ENCODE measurements at regions not wholly inside any gene's neighbourhood (a gene's known extent, or its start where the extent isn't known, plus 50 kb on each side); places are given as distances from the start of the nearest gene placed in this dataset.

DNA sequence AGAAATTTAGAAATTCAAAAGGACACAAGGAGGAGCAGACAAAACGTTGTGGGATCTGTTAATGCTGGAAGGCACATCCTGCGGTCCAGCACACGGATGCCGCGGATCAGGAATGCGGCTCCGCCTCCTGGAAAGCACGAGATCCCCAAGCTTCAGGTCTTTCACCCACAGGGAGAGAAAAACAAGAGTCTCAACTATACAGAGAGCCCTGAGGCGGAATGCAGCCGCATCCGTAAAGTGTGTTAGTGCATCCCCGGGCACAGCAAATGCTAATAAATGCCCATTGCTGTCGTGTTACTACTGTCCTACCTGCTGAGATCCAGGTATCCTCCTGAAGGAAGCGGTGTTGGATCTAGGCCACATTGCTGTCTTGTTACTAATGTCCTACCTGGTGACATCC lies 303.9 kb downstream of the EIPR1 start:
- Histone ChIP-seq H3K9ac (ENCODE audit: low read length) (no peak overlapping the region), H3K9me2 (ENCODE audit: insufficient read depth) (no peaks in the 10 kb centered on the region), H3K27me3 (ENCODE audit: insufficient read depth, low read length) (peaks cover 47% of the 10 kb centered on the region), H3K4me2 (ENCODE audit: low read length) (no peak overlapping the region), H2AFZ (ENCODE audit: low read depth, low read length, poor library complexity, severe bottlenecking) (no peak overlapping the region), H3K79me2 (ENCODE audit: insufficient read depth, low read length) (no peaks in the 10 kb centered on the region), H3K27ac (ENCODE audit: low read depth, low read length) (no peak overlapping the region), H4K20me1 (ENCODE audit: insufficient read depth) (no peaks in the 10 kb centered on the region), H3K4me3 (replicated peaks in 1 of 2; ENCODE audit: low read depth in 1 of 2, low read length in 2 of 2) (no peak overlapping the region), H3K4me1 (ENCODE audit: control insufficient read depth in 1 of 2, insufficient read depth in 2 of 2, low read length in 2 of 2) (no peaks in the 10 kb centered on the region), H3K36me3 (ENCODE audit: control insufficient read depth in 1 of 2, insufficient read depth in 2 of 2, low read length in 2 of 2) (no peaks in the 10 kb centered on the region), H3K9me3 (ENCODE audit: control insufficient read depth in 1 of 2, insufficient read depth in 1 of 2, low read depth in 1 of 2, low read length in 2 of 2) (no peaks in the 10 kb centered on the region)
- no TSS peak for BruUV-seq (replicated peaks)
- ChIA-PET CTCF (no interaction called here), POLR2A (no interaction called here), RAD21 (ENCODE audit: low non-redundant PET in 1 of 2, low total read pairs in 2 of 2, uncharacterized antibody in 2 of 2, unreplicated experiment in 2 of 2) (no interaction called here)
- DNase-seq (ENCODE audit: low read depth, low spot score) (no peak), ATAC-seq (no peak)
- TF ChIP-seq, protein P1, sequence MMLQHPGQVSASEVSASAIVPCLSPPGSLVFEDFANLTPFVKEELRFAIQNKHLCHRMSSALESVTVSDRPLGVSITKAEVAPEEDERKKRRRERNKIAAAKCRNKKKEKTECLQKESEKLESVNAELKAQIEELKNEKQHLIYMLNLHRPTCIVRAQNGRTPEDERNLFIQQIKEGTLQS (IDR thresholded peaks at IDR 0.05): no peak
- TF ChIP-seq SIN3A (IDR thresholded peaks at IDR 0.05; ENCODE audit: low read depth): no peak
- TF ChIP-seq EZH2phosphoT487 (IDR thresholded peaks at IDR 0.05; ENCODE audit: borderline replicate concordance): no peak
- TF ChIP-seq CBX3 (IDR thresholded peaks at IDR 0.05; ENCODE audit: low read depth): no peak
- TF ChIP-seq, protein P2, sequence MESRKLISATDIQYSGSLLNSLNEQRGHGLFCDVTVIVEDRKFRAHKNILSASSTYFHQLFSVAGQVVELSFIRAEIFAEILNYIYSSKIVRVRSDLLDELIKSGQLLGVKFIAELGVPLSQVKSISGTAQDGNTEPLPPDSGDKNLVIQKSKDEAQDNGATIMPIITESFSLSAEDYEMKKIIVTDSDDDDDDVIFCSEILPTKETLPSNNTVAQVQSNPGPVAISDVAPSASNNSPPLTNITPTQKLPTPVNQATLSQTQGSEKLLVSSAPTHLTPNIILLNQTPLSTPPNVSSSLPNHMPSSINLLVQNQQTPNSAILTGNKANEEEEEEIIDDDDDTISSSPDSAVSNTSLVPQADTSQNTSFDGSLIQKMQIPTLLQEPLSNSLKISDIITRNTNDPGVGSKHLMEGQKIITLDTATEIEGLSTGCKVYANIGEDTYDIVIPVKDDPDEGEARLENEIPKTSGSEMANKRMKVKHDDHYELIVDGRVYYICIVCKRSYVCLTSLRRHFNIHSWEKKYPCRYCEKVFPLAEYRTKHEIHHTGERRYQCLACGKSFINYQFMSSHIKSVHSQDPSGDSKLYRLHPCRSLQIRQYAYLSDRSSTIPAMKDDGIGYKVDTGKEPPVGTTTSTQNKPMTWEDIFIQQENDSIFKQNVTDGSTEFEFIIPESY (IDR thresholded peaks at IDR 0.05; ENCODE audit: extremely low read depth, insufficient replicate concordance, low read length): no peak
- TF ChIP-seq, protein P3, sequence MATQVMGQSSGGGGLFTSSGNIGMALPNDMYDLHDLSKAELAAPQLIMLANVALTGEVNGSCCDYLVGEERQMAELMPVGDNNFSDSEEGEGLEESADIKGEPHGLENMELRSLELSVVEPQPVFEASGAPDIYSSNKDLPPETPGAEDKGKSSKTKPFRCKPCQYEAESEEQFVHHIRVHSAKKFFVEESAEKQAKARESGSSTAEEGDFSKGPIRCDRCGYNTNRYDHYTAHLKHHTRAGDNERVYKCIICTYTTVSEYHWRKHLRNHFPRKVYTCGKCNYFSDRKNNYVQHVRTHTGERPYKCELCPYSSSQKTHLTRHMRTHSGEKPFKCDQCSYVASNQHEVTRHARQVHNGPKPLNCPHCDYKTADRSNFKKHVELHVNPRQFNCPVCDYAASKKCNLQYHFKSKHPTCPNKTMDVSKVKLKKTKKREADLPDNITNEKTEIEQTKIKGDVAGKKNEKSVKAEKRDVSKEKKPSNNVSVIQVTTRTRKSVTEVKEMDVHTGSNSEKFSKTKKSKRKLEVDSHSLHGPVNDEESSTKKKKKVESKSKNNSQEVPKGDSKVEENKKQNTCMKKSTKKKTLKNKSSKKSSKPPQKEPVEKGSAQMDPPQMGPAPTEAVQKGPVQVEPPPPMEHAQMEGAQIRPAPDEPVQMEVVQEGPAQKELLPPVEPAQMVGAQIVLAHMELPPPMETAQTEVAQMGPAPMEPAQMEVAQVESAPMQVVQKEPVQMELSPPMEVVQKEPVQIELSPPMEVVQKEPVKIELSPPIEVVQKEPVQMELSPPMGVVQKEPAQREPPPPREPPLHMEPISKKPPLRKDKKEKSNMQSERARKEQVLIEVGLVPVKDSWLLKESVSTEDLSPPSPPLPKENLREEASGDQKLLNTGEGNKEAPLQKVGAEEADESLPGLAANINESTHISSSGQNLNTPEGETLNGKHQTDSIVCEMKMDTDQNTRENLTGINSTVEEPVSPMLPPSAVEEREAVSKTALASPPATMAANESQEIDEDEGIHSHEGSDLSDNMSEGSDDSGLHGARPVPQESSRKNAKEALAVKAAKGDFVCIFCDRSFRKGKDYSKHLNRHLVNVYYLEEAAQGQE (IDR thresholded peaks at IDR 0.05; ENCODE audit: low read depth): no peak
- TF ChIP-seq ZFX (IDR thresholded peaks at IDR 0.05): no peak
- TF ChIP-seq EGR1 (IDR thresholded peaks at IDR 0.05; ENCODE audit: low read depth): no peak
- no peak for TF ChIP-seq JUND (IDR thresholded peaks at IDR 0.05)
- no peak for TF ChIP-seq FOSL1 (IDR thresholded peaks at IDR 0.05; ENCODE audit: low read depth)
- TF ChIP-seq, protein P4, sequence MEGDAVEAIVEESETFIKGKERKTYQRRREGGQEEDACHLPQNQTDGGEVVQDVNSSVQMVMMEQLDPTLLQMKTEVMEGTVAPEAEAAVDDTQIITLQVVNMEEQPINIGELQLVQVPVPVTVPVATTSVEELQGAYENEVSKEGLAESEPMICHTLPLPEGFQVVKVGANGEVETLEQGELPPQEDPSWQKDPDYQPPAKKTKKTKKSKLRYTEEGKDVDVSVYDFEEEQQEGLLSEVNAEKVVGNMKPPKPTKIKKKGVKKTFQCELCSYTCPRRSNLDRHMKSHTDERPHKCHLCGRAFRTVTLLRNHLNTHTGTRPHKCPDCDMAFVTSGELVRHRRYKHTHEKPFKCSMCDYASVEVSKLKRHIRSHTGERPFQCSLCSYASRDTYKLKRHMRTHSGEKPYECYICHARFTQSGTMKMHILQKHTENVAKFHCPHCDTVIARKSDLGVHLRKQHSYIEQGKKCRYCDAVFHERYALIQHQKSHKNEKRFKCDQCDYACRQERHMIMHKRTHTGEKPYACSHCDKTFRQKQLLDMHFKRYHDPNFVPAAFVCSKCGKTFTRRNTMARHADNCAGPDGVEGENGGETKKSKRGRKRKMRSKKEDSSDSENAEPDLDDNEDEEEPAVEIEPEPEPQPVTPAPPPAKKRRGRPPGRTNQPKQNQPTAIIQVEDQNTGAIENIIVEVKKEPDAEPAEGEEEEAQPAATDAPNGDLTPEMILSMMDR (IDR thresholded peaks at IDR 0.05 in 2 of 3, conservative IDR thresholded peaks at IDR 0.05 in 1 of 3; ENCODE audit: borderline replicate concordance in 1 of 3, insufficient read depth in 1 of 3, low read depth in 2 of 3, low read length in 2 of 3): no peak
- TF ChIP-seq TCF7L2 (IDR thresholded peaks at IDR 0.05; ENCODE audit: borderline replicate concordance, extremely low read depth, insufficient read depth, insufficient read length): no peak
- no peak for TF ChIP-seq SP1 (IDR thresholded peaks at IDR 0.05; ENCODE audit: low read depth)
- TF ChIP-seq SRF (IDR thresholded peaks at IDR 0.05; ENCODE audit: low read depth): no peak
- TF ChIP-seq ELF1 (IDR thresholded peaks at IDR 0.05; ENCODE audit: borderline replicate concordance, low read depth): no peak
- intact Hi-C loops (cut with micrococcal nuclease): no loop called here

All from HCT116 (cell line).